Hepatocyte (in vitro differentiated cells): ENCODE measurements at regions not wholly inside any gene's neighbourhood (a gene's known extent, or its start where the extent isn't known, plus 50 kb on each side); places are given as distances from the start of the nearest gene placed in this dataset.

ENCODE experiments used
- EZH2 ChIP-seq: fragments of 200-600 bp; sonication (generic); IDR thresholded peaks from 2 replicates; pipeline ENCODE4 v1.6.1; 2016; ENCODE audit warnings: antibody characterized with exemption, mild to moderate bottlenecking, borderline replicate concordance
- TF ChIP-seq, protein P1 (sequence below): fragments of 200-600 bp; sonication (generic); IDR thresholded peaks from 2 replicates; pipeline ENCODE4 v1.5.1; 2016; ENCODE audit warnings: antibody characterized with exemption, mild to moderate bottlenecking; ENCODE audit not compliant: poor library complexity

DNA sequence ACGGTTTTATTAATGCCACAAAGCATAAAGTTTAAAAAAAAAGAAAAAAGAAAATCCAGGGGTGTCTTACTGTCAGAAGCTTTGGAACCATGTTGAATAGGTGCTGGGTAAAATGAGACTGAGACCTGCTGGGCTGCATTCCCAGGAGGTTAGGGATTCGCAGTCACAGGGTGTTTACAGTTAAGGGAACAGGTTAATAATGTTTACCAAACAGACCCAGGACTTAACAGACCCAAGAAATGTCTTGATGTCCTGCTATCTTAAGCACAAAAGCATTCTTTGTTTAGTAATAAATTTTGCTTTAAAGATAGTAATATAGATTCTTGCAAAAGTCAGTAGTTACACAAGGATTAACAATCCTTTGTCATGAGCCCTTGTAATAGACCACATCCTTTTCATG is 54.7 kb downstream of the OLFML3 start:
- TF ChIP-seq, protein P1, sequence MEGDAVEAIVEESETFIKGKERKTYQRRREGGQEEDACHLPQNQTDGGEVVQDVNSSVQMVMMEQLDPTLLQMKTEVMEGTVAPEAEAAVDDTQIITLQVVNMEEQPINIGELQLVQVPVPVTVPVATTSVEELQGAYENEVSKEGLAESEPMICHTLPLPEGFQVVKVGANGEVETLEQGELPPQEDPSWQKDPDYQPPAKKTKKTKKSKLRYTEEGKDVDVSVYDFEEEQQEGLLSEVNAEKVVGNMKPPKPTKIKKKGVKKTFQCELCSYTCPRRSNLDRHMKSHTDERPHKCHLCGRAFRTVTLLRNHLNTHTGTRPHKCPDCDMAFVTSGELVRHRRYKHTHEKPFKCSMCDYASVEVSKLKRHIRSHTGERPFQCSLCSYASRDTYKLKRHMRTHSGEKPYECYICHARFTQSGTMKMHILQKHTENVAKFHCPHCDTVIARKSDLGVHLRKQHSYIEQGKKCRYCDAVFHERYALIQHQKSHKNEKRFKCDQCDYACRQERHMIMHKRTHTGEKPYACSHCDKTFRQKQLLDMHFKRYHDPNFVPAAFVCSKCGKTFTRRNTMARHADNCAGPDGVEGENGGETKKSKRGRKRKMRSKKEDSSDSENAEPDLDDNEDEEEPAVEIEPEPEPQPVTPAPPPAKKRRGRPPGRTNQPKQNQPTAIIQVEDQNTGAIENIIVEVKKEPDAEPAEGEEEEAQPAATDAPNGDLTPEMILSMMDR = no peak
- TF ChIP-seq EZH2 = no peak
